ENCODE measurements at regions not wholly inside any gene's neighbourhood (a gene's known extent, or its start where the extent isn't known, plus 50 kb on each side); places are given as distances from the start of the nearest gene placed in this dataset.
"Not testable (repeated sequence)": the region's sequence is repeated elsewhere in the genome, so short reads cannot be mapped to it uniquely, and the experiment has no call there.

GRCh38 chr3:8136553-8136952, 365.1 kb upstream of the LMCD1 start:
- DNase-seq (ENCODE audit: low read depth in 2 of 2), result no peak

DNA sequence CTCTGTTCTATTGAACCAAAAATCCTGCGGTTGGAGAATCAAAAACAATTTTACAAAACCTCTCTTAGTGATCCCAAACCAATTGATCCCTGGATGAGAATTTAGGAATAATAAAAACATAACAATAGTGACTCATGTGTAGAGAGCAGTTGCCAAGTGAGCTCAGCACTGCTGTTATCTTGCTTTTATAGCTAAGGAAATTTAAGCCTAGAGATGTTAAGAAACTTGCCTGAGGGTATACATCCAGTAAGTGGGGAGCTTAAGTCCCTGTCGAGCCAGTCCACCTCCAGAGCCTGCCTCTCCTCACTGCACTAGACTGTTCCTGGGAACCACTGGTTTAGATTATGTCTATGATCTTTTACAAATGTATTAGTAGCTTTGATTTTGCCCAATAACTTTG, 358.4 kb upstream of the LMCD1 start:
- DNase-seq (ENCODE audit: low read depth in 2 of 2), result no peak

DNA sequence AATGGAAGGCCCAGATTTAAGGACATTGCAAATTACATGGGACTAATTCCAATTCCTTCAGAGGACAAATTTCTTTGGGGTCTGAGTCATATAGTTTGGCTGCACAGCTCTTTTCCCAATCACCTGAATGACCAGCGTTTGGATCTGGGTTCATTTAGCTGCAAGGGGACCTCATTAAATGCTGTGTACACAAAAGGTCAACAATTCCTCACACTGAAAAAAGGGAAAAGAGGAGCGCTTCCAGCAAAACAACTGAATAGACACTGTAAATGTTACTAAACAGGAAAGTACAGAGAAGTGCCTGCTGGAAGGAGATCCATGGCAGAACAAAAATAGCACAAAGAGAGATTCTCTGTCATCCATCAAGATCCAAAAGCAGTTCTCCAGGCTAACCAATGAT, 356.0 kb upstream of the LMCD1 start:
- no peak for DNase-seq (ENCODE audit: low read depth in 2 of 2)

DNA sequence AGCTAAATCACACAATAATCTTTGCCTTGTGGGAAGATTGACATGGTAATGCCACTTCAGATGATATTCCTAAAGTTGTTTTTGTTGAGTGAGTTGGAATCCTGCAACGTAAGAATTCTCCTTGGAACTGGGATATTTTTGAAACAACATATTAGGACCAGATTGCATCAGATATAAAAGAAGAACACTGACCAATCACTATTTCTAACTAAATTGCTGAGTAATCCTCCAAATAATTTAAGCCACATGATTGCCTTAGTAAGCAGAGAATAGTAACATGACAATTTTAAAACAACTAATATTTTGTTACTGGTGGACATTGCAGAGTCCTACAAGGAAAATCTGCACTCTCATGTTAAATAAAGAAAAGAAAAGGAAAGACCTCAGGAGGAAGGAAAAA, 353.9 kb upstream of the LMCD1 start:
- no peak for DNase-seq (ENCODE audit: low read depth in 2 of 2)

- DNase-seq (ENCODE audit: low read depth in 2 of 2), result no peak
These were observed 348.7 kb upstream of the LMCD1 start for GRCh38 chr3:8152821-8153418.

DNA sequence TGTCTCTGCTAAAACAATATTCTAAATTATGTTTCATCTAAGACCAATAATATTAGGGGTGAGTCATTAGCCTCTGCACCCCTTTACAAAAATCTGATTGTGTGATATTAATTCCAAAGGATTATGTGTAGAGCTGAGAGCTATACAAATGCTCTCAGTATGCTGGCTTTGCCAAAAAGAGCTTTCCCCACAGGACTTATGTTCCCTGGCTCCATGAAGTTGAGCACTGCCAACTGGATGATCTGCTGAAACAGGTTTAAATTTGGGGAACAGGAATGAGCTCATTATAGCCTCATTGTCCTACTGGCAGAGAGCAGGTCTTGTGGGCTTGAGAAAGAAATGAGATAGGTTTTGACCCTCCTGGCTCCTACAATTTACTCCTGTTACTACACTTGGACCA, 347.8 kb upstream of the LMCD1 start:
- no peak for DNase-seq (ENCODE audit: low read depth in 2 of 2)

DNA sequence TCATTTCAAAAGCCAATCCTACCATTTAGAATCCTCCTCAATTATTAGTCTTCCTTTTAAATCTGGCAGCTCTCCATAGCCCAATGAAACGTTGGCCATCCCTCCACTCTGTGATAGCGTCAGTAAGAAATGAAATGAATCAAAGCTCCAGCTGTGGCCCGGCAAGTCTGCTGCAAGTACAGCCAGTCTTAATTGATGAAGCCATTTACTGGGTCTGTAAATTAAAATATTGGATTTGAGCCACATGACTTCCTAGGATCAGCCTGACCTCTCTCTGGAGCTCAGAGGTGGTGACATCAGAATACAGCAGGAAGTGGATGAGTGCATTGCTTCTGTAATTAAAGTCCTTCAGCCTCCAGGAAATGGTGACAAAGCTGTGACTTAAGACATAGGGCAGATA, 347.0 kb upstream of the LMCD1 start:
- no peak for DNase-seq (ENCODE audit: low read depth in 2 of 2)

DNA sequence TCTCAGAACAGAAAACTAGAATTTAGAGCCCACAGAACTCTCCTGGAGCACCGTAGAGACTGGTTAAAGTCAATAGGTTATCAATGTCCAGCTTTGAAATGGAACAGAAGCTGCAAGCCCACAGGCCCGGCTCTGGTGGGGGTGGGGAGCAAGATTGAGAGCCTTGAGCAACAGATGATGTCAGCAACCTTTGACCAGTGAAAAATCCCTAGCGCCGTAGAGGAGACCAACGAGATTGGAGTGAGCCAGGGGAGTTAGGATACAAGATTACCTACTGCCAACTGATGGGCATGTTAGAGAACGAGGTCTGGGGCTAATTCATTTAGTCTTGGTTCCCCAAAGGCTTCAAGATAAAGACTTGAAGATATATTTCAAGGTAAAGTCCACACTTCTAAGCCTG, 345.5 kb upstream of the LMCD1 start:
- no peak for DNase-seq (ENCODE audit: low read depth in 2 of 2)

DNA sequence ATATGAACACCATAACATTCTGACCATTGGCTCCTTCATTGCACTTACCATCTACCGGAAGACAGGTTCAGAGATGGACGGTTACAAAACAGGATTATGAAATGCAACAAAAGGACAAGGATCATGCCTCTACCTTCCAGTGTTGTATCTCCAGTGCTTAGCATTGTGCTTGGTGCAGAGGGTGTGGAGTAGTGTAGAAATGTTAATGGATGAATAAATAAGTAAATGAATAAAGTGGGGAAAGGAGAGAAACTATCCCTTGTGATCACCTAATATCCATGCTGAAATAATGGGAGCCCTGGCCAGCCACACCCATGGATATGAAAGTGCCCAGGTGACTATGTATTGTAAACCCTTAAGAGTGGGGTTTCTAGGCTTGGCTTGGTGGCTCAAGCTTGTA, 344.8 kb upstream of the LMCD1 start:
- no peak for DNase-seq (ENCODE audit: low read depth in 2 of 2)

DNA sequence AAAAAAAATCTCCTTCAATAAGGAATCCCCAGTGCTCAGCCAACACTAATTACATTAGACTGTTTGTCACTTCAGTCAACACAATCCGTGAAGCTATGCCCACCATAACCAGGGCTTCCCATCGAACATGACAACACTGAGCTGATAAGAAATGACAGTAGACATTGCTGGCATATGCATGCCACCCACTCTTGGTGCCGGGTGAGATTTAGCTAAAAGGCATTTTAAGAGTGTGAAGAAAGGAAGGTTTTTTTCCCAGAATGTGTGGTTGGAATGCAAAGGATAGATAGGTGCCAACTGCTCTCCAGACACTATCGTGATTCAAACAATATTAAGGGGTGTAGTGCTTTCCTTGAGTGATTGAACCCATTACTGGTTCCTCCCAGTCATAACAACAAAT, 344.0 kb upstream of the LMCD1 start:
- DNase-seq (ENCODE audit: low read depth in 2 of 2), result no peak

DNA sequence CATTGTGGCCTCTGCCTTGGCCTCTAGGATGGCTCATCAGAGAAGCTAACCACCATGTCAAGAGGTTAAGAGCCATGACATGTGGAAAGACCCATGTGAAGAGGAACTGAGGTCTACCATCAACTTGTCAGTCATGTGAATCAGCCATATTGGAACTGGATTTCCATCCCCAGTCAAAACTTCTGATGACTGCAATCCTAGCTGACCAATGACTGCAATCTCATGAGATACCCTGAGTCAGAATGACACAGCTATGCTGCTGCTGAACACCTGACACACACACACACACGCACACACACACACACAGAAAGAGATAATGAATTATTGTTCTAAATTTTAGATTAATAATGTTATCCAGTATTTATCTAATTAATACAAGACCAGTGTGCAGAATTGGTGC, 337.5 kb upstream of the LMCD1 start:
- no peak for DNase-seq (ENCODE audit: low read depth in 2 of 2)

DNA sequence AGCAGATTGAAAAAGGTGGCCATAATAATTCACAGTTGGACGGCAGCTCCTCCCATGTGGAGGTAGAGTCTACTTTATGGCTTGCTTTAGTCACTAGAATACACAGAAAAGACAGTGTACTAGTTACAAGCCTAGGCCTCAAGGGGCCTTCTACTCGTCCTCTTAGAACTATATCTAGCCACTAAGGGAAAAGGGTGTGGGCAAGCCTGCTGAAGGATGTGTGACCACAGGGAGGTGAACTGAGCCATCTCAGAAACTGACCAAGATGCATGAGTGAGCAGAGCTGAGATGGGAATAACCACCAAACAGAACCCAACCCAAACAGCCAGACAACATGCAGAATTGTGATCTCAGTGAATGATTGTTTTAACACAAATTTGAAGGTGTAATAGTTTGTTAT, 335.6 kb upstream of the LMCD1 start:
- no peak for DNase-seq (ENCODE audit: low read depth in 2 of 2)

DNA sequence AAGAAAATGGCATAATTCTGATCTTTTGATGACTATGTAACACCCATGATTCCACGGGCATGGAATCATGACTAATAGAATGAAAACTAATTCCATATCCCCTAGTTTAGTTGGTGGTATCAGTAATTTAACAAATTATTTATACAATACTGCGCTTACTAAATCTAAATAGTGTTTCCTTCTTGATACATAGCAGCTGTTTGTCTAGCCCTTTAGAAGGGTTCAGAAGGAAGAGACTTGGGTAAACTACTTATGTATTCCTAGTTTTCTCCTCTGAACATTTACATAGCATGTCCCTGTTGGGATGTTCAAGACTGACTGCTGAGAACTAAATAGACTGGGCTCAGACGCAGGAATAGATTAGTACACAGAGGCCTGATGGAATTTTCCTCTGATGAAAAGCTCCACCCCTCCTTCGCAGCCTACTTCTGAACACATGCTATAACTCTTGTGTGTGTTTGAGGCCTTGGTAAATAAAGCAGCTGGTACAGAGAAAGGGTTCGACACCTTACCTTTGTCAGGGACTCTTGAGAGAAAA, 330.6 kb upstream of the LMCD1 start:
- DNase-seq (ENCODE audit: low read depth in 2 of 2), result no peak

- DNase-seq (ENCODE audit: low read depth in 2 of 2), result no peak
These were observed 327.7 kb upstream of the LMCD1 start for GRCh38 chr3:8173892-8174291.

- DNase-seq (ENCODE audit: low read depth in 2 of 2), result not testable (repeated sequence)
These were observed 324.7 kb upstream of the LMCD1 start for GRCh38 chr3:8176759-8177483.

- not testable (repeated sequence) for DNase-seq (ENCODE audit: low read depth in 2 of 2)
These were observed 323.1 kb upstream of the LMCD1 start for GRCh38 chr3:8178516-8178915.

GRCh38 chr3:8182904-8183303, 318.7 kb upstream of the LMCD1 start:
- DNase-seq (ENCODE audit: low read depth in 2 of 2), result no peak

DNA sequence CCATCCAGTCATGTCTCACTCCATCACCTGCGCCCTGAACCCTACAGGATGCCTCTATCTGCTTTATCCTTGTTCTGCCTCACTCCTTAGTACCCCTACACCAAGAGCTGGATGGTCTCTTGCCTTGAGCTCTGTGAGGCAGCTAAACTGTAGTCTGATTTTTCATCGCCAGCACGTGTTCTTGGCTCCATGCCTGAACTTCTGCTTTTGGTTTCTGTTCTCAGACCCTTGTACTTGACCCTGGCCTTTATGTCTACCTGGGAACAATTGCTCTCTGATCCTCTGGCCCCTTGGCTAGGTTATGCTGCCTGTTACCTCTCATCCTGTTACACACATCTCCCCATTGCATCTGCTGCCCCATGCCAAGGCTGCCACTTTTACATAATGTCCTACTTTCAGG, 318.0 kb upstream of the LMCD1 start:
- DNase-seq (ENCODE audit: low read depth in 2 of 2), result no peak

DNA sequence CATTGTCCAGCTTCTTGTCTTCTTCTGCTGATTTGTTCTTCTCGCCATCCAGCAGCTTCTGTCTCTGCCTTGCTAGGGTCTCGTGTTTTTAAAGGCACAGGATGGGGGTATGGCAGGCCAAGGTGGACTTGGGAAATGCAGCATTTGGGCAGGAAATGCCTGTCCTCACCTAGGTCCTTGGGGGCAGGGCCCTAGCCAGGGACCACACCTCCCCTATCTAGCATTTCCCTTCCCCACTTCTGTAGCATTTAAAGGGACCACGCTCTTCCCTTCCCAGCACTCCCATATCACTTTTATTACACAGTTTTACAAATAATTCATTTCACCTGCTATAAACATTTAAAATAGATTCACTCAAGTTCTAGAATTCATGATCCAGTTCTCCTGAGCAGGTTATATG, 315.4 kb upstream of the LMCD1 start:
- no peak for DNase-seq (ENCODE audit: low read depth in 2 of 2)

GRCh38 chr3:8187996-8188395, 313.6 kb upstream of the LMCD1 start:
- no peak for DNase-seq (ENCODE audit: low read depth in 2 of 2)

- no peak for DNase-seq (ENCODE audit: low read depth in 2 of 2)
These were observed 312.6 kb upstream of the LMCD1 start for GRCh38 chr3:8189051-8189450.

DNA sequence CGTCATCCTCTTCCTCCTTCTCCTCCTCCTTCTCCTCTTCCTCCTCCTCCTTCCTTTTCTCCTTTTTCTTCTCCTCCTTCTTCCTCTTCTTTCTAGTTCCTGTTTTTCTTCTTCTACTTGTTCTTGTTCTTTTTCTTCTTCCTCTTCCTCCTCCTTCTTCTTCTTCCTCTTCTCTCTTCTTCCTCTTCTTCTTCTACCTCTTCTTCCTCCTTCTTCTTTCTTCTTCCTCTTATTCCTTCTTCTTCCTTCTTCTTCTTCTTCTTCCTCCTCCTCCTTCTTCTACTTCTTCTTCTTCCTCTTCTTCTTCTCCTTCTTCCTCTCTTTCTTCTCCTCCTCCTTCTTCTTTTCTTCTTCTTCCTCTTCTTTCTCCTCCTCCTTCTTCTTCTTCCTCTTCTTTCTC, 310.2 kb upstream of the LMCD1 start:
- no peak for DNase-seq (ENCODE audit: low read depth in 2 of 2)

DNA sequence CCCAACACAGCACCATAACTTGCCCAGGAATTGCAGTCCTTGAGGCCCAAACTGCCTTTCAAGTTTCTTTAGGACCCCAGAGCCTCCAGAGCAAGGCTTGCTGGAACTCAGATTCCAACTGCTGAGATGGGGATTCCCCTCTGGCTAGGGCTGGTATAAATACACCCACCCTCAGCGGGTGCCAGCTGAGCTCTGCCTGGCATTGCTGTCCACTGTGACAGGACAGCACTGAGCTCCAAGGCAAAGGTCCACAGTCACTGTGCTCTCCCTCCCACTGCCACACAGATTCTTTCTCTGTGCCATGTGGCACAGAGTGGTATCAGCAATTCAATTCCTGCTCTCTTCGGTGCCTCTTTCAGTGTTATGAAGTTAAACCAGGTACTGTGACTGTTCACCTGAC, 304.2 kb upstream of the LMCD1 start:
- DNase-seq (ENCODE audit: low read depth in 2 of 2), result no peak

- no peak for DNase-seq (ENCODE audit: low read depth in 2 of 2)
These were observed 303.0 kb upstream of the LMCD1 start for GRCh38 chr3:8198605-8199004.
